CD4-positive, alpha-beta T cell (primary cell): ENCODE measurements at regions not wholly inside any gene's neighbourhood (a gene's known extent, or its start where the extent isn't known, plus 50 kb on each side); places are given as distances from the start of the nearest gene placed in this dataset.

Experiments used
- ATAC-seq: fragments of 200-7000 bp; cut with Tn5 transposase; one replicate; pipeline ENCODE4 v1.10.0; 2022; ENCODE audit warnings: mild to moderate bottlenecking; ENCODE audit not compliant: poor library complexity
- CTCF ChIA-PET: fragments of 350-600 bp; sonication (Branson Sonifier 250); formaldehyde crosslinking; loops from one replicate; lab custom pipeline; 2021; ENCODE audit warnings: antibody characterized with exemption, inconsistent platforms; lab: Charles Lee
- POLR2A ChIA-PET: fragments of 350-600 bp; sonication (Branson Sonifier 250); formaldehyde crosslinking; loops from one replicate; lab custom pipeline; 2021; ENCODE audit warnings: antibody characterized with exemption, inconsistent platforms; lab: Charles Lee
- DNase-seq, 14 experiments: peaks; one replicate each; pipeline ENCODE4 v3.0.0-alpha.2; 2013 to 2020; ENCODE audit warnings: mixed read lengths in 2 of 14
- H3K27ac ChIP-seq, 2 donors: one replicate each; pipeline versions ENCODE4 v1.5.1 to v1.7.0; 2013; ENCODE audit warnings: low read length in 2 of 2, low read depth in 1 of 2, mild to moderate bottlenecking in 1 of 2
- H3K27me3 ChIP-seq, 2 experiments: 1 replicate in 1 of 2; 2 replicates in 1 of 2; pipeline versions ENCODE4 v1.6.1 to v1.7.0; 2013; ENCODE audit warnings: low read length in 2 of 2, control low read depth in 1 of 2, mild to moderate bottlenecking in 1 of 2, moderate library complexity in 1 of 2; ENCODE audit not compliant: insufficient read depth in 2 of 2, control insufficient read depth in 1 of 2
- H3K36me3 ChIP-seq: one replicate; pipeline ENCODE4 v1.6.1; 2013; ENCODE audit warnings: low read length, control low read depth; ENCODE audit not compliant: insufficient read depth
- H3K4me1 ChIP-seq: one replicate; pipeline ENCODE4 v1.6.1; 2013; ENCODE audit warnings: low read length, control low read depth; ENCODE audit not compliant: insufficient read depth
- H3K4me3 ChIP-seq: one replicate; pipeline ENCODE4 v1.5.1; 2013; ENCODE audit warnings: mild to moderate bottlenecking, low read length, moderate library complexity
- H3K9me3 ChIP-seq, 2 experiments: 1 replicate in 1 of 2; 2 replicates in 1 of 2; pipeline versions ENCODE4 v1.6.1 to v1.7.0; 2013; ENCODE audit warnings: low read length in 2 of 2, mild to moderate bottlenecking in 2 of 2, control low read depth in 1 of 2, moderate library complexity in 1 of 2; ENCODE audit not compliant: control insufficient read depth in 1 of 2, insufficient read depth in 1 of 2
- H3K27ac Mint-ChIP-seq: one replicate; pipeline ENCODE4 v1.8.0; 2020; ENCODE audit warnings: mixed read lengths
- H3K27me3 Mint-ChIP-seq: one replicate; pipeline ENCODE4 v1.8.0; 2021; ENCODE audit warnings: mixed read lengths
- H3K36me3 Mint-ChIP-seq: one replicate; pipeline ENCODE4 v1.8.0; 2021; ENCODE audit warnings: low read depth, mixed read lengths
- H3K4me1 Mint-ChIP-seq: one replicate; pipeline ENCODE4 v1.8.0; 2021; ENCODE audit warnings: low read depth, mixed read lengths
- H3K4me3 Mint-ChIP-seq: one replicate; pipeline ENCODE4 v1.8.0; 2020; ENCODE audit warnings: mild to moderate bottlenecking, mixed read lengths
- H3K9me3 Mint-ChIP-seq: one replicate; pipeline ENCODE4 v1.8.0; 2020; ENCODE audit warnings: mixed read lengths
- intact Hi-C, 2 experiments: fragments of 100-400 bp; cut with DNase I in 1 of 2; cut with micrococcal nuclease in 1 of 2; formaldehyde crosslinking; loops; one replicate each; pipeline versions ENCODE4 v1.15.1 to v1.9.0; 2023 to 2025; cut with DNase I, micrococcal nuclease
- TF ChIP-seq, protein P1 (sequence below): fragments of 200-600 bp; IDR thresholded peaks from one replicate; pipeline ENCODE4 v1.8.0; 2022; ENCODE audit warnings: antibody characterized with exemption, mild to moderate bottlenecking

GRCh38 chrX:128156204-128156603, 104.0 kb upstream of the ACTRT1 start:
- H3K27ac Mint-ChIP-seq = no peak overlapping the region
- no peaks in the 10 kb centered on the region for H3K36me3 Mint-ChIP-seq

GRCh38 chrX:128142745-128143144, 90.5 kb upstream of the ACTRT1 start:
- no peaks in the 10 kb centered on the region for H3K9me3 ChIP-seq
- CTCF ChIA-PET = no interaction called here

More at GRCh38 chrX:128156204-128156603, 104.0 kb upstream of the ACTRT1 start:
- H3K4me3 ChIP-seq = no peak overlapping the region
- Mint-ChIP-seq H3K9me3 (peaks cover 2% of the 10 kb centered on the region), H3K4me3 (no peak overlapping the region), H3K27me3 (no peaks in the 10 kb centered on the region), H3K4me1 (no peaks in the 10 kb centered on the region)
- no peaks in the 10 kb centered on the region for H3K27me3 ChIP-seq
- no peaks in the 10 kb centered on the region for H3K4me1 ChIP-seq
- ChIA-PET POLR2A (no interaction called here), CTCF (no interaction called here)
- TF ChIP-seq, protein P1, sequence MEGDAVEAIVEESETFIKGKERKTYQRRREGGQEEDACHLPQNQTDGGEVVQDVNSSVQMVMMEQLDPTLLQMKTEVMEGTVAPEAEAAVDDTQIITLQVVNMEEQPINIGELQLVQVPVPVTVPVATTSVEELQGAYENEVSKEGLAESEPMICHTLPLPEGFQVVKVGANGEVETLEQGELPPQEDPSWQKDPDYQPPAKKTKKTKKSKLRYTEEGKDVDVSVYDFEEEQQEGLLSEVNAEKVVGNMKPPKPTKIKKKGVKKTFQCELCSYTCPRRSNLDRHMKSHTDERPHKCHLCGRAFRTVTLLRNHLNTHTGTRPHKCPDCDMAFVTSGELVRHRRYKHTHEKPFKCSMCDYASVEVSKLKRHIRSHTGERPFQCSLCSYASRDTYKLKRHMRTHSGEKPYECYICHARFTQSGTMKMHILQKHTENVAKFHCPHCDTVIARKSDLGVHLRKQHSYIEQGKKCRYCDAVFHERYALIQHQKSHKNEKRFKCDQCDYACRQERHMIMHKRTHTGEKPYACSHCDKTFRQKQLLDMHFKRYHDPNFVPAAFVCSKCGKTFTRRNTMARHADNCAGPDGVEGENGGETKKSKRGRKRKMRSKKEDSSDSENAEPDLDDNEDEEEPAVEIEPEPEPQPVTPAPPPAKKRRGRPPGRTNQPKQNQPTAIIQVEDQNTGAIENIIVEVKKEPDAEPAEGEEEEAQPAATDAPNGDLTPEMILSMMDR = no peak
- no peak overlapping the region for H3K27ac ChIP-seq
- ATAC-seq (no peak), DNase-seq (no peak)
- H3K9me3 ChIP-seq = no peaks in the 10 kb centered on the region
- no peaks in the 10 kb centered on the region for H3K36me3 ChIP-seq
- intact Hi-C loops = no loop called here

GRCh38 chrX:128106630-128107029, 54.4 kb upstream of the ACTRT1 start:
- ChIA-PET POLR2A (no interaction called here), CTCF (no interaction called here)
- intact Hi-C loops = no loop called here
- no peak overlapping the region for H3K4me3 ChIP-seq
- Mint-ChIP-seq H3K36me3 (no peaks in the 10 kb centered on the region), H3K4me3 (no peak overlapping the region), H3K27me3 (no peaks in the 10 kb centered on the region), H3K27ac (no peak overlapping the region), H3K4me1 (no peaks in the 10 kb centered on the region), H3K9me3 (no peaks in the 10 kb centered on the region)
- H3K27me3 ChIP-seq = no peaks in the 10 kb centered on the region
- DNase-seq = no peak
- no peak for ATAC-seq
- no peaks in the 10 kb centered on the region for H3K36me3 ChIP-seq
- TF ChIP-seq, protein P1 = no peak
- no peak overlapping the region for H3K27ac ChIP-seq
- H3K4me1 ChIP-seq = no peaks in the 10 kb centered on the region
- H3K9me3 ChIP-seq = no peaks in the 10 kb centered on the region

More at GRCh38 chrX:128142745-128143144, 90.5 kb upstream of the ACTRT1 start:
- Histone ChIP-seq H3K4me3 (no peak overlapping the region), H3K36me3 (no peaks in the 10 kb centered on the region), H3K4me1 (no peaks in the 10 kb centered on the region), H3K27me3 (no peaks in the 10 kb centered on the region), H3K27ac (no peak overlapping the region)
- Mint-ChIP-seq H3K27me3 (no peaks in the 10 kb centered on the region), H3K36me3 (no peaks in the 10 kb centered on the region), H3K4me1 (no peaks in the 10 kb centered on the region), H3K27ac (no peak overlapping the region), H3K4me3 (no peak overlapping the region), H3K9me3 (no peaks in the 10 kb centered on the region)
- POLR2A ChIA-PET = no interaction called here
- no peak for ATAC-seq
- intact Hi-C loops = no loop called here
- DNase-seq = no peak
- TF ChIP-seq, protein P1 = no peak
